IPS DF 19.7 (cell line): ENCODE measurements at regions not wholly inside any gene's neighbourhood (a gene's known extent, or its start where the extent isn't known, plus 50 kb on each side); places are given as distances from the start of the nearest gene placed in this dataset.

Experiments
- DNase-seq: peaks from one replicate; pipeline ENCODE4 v3.0.0-alpha.2; 2013; ENCODE audit warnings: low read depth, low spot score

DNA sequence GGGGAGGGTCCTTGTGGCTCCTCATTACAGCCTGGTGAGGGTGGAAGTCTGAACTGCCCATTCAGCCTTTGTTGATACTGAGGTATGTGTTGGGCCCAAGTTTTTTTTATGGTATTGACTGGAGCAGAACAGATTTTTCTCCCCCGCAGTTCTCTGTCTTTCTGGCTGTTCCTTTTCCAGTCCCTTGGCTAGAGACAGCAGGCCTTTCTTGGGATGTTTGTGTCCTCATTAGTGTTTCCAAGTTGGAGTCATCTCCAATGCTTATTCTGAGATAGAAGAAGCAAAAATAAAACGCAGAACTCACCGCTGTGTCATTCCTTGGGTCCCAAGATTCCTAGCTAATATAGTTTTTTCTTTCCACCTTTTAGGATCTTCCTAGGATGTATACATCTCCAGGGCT, 193.3 kb downstream of the RAMP3 start:
- DNase-seq: no peak

DNA sequence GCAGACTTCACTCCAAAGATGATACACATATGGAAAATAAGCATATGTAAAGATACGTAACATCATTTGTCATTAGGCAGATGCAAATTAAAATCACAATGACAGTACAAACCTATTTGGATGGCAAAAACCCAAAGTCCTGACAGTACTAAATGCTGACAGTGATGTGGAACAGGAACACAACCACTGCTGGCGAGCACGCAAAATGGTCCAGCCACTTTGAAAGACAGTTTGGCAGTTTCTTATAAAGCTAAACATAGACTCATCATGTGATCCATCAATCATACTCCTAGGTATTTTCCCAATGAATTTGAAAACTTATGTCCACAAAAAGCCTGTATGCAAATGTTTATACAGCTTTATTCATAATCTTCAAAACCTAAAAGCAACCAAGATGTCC, 200.7 kb downstream of the RAMP3 start:
- no peak for DNase-seq

DNA sequence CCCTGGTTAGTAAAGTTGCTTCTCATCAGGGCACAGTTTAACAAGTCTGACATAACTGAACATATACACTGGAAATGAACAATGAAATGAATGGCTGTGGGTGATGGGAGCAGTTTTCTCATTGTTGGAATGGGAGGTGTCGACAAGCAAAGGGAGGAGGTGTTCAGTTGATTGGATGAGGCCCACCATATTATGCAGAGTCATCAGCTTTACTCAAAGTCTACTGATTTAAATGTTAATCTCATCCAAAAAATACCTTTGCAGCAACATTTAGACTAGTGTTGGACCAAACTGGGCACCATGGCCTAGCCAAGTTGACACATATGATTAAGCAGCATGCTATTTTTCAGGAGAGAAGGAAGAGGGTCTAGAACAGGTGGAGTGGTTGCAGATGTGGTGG, 201.7 kb downstream of the RAMP3 start:
- DNase-seq: no peak

DNA sequence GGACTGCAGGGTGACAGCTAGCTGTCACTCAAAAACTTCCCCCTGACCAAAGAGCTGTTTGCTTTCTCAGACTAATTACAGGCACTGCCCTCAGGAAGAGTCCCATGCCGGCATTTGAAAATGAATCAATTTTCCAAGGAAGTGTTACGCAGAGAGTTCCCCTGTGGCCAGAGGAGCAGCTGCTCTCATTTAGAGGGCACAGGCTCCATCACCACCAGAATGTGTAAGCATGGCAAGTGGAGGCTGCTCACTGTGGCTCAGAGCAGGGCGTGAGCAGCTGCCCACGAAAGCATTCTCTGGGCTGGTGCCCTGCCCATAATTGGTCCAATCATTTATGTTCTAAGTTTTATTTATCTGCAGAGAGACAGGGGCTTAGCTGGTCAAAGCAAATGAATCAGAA, 202.2 kb downstream of the RAMP3 start:
- no peak for DNase-seq

DNA sequence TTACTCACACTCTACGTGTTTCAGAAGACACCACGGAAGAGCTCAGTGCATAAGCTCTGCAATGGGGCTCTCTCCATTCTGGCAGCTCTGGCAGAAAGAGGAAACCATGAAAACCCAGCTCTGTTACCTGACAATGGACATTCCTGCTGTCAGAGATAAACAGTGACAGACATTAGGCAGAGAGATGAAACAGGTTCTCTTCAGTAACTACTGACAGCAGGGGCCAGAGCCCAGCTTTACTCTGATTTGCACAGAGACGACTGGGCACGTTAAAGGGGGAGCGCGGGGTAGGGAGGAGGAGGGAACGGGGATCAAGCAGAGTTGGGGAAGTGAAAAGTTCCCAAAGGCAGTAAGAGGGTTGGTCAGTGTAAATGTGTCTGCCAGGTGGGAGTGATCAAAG, 206.1 kb downstream of the RAMP3 start:
- no peak for DNase-seq

DNA sequence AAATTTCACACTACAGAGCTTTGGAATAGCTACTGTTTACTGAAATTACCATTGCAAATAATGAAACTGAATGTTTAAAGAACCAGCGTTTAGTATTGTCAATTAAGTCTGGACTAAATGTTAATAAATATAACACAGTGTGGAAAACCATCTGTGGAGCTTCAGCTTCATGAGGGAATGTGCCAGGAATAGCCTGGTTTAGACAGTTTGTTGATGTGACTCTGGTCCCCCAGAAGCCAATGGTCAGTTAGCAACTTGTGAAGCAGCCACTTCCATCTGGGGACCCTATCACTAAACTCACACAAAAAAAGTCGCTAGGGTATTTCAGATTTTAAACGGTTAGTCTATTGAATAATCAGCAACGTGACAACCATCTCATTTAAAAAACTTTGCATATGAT, 207.8 kb downstream of the RAMP3 start:
- no peak for DNase-seq

DNA sequence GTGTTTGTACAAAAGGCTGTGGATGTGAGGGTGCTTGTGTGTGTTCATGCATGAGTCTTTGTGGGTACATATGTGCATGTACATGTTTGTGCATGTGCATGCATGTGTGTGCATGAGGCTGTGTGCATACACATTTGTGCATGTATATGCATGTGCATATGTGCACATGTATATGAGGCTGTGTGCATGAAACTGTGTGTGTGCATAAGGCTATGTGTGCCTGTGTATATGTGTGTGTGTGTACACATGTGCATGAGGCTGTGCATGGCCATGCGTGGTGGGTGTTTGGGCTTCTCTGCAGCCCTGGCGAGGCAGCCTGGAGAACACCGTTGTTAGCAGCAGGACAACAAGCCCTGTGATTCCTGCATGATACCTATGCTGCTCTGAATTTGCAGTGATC, 207.7 kb upstream of the ADCY1 start:
- no peak for DNase-seq

DNA sequence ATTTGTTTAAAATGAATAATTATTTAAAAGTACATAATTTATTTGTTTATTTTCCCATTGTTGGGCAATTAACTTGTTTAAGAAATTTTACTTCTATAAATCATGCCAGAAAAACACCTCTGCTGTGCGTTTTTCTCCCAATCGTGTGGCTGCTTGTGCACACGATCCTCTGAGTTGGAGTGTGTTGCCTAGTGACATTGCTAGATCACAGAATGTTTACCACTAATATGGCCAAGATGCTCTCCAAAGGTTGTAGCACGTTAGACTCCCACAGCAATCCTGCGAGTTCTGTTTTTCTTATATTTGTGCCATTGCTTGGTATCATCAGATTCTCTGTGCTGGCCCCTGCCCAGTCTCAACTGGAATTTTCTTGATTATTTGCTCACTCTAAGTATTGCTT, 207.1 kb upstream of the ADCY1 start:
- no peak for DNase-seq

DNA sequence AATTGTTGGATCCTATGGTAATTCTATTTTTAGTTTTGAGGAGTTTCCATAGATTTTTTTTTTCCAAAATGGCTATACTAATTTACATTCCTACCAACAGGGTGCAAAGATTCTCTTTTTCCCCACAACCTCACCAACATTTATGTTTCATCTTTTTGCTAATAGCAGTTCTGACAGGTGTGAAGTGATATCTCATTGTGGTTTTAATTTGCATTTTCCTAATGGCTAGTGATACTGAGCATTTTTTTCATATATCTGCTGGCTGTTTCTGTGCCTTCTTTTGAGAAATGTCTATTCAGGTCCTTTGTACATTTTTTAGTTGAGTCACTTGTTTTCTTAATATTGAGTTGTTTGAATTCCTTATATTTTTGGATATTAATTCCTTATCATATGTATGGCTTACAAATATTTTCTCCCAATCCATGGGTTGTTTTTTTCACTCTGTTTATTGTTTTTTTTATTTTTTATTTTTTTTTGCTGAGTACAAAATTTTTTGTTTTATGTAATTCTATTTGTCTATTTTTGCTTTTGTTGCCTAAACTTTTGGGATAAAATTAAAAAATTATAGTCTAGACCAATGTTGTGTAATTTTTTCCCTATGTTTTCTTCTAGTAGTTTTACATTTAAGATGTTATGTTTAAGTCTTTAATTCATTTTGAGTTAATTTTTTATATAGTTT, 205.9 kb upstream of the ADCY1 start:
- no peak for DNase-seq

DNA sequence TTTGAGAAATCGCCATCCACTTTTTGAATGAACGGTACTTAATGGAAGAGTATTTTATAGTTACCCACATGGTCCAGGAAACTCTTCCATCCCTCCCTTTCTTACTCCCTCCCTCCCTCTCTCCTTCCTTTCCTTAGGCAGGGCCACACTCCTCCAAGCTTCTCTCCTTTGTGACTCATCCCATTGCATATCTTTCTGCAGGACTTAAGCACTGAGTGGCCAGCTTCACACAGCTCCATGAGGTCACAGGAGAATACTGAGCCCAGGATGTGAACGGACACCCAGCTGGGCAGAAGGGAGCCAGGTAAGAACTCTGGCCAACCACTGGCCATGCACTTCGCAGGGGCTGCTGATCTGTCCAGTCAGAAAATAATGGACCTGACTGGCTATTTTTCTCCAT, 189.7 kb upstream of the ADCY1 start:
- no peak for DNase-seq

DNA sequence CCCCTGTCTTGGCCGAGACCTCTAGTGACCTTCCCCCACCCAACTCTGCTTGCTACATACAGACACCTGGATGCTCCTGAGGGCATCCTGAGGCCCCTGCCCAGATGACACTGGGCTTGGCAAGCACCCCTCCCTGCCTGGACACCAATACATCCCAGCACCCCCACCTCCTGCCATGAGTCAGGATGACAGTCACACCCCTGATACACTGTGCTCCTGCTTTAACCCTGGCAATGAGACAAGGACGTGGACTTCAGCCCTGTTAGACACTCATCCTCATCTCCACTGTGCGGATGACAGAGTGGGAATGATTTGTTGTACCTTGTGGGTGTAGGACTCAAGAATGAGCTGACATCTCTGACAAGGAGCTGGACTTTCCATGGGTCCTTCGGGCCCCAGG, 186.3 kb upstream of the ADCY1 start:
- no peak for DNase-seq

DNA sequence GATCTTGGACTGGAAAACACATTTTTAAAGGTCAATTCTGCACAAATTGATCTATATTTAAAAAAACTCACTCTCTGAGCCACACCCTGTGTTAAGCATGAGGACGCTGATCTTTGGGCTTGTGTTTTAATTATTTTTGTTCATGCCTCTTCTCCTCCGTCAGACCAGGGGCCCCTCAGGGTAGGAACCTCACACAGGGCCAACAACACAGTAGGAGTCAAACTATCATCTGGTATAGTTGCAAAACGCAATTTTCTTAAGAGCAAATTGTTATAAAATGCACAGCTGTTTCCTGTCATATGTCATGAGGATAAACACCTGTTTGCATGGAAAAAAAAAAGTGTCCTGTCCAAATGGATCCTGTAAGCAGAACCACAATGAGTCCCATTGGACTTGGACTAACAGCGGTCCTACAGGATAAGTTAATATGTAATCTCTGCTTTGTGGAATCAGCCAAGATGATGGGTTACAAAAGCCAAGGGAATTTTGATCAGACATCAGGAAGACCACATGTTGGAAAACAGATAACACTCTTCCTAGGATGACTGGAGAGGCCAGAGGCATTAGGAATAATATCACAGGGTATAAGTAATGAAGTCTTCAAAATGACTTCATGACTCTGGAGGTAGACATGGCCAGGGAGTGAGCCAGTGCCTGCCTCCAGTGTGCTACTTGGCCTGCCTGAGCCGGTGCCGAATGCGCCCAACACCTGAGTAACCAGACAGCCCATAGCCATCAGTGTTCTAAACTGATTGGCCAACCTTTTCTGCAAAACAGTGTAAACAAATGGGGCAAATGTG, 184.9 kb upstream of the ADCY1 start:
- DNase-seq: no peak

DNA sequence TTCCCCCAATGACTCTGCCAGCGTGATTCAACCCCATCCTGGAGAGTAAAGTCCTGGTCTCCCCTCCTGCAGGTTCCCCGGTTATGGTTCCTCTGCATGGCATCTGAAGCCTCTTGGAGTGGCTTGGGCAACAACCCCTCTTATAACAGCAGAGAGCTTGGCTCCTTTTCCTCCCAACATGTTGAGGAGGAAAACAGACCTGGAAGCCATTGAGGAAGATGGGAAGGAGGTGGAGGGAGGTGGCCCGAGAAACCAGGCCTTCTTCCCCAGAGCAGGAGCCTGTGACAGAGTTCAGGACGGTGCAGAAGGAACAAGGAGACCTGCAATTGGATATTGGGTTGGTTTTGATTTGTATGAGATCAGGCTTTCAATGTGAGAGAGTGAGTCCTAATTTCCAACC, 184.0 kb upstream of the ADCY1 start:
- no peak for DNase-seq

DNA sequence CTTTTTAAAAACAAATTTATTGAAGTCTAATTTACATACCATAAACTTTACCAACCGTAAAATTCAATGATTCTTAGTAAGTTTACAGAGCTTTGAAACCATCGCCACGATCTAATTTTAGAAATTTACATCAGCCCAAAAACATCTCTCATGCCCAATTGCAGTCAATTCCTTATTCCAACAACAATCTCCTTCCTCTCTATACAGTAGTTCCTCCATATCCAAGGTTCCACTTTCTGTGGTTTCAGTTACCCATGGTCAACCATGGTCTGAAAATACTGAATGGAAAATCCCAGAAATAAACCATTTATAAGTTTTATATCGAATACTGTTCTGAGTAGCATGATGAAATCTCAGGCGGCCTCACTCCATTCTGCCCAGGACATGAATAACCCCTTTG, 183.4 kb upstream of the ADCY1 start:
- no peak for DNase-seq

DNA sequence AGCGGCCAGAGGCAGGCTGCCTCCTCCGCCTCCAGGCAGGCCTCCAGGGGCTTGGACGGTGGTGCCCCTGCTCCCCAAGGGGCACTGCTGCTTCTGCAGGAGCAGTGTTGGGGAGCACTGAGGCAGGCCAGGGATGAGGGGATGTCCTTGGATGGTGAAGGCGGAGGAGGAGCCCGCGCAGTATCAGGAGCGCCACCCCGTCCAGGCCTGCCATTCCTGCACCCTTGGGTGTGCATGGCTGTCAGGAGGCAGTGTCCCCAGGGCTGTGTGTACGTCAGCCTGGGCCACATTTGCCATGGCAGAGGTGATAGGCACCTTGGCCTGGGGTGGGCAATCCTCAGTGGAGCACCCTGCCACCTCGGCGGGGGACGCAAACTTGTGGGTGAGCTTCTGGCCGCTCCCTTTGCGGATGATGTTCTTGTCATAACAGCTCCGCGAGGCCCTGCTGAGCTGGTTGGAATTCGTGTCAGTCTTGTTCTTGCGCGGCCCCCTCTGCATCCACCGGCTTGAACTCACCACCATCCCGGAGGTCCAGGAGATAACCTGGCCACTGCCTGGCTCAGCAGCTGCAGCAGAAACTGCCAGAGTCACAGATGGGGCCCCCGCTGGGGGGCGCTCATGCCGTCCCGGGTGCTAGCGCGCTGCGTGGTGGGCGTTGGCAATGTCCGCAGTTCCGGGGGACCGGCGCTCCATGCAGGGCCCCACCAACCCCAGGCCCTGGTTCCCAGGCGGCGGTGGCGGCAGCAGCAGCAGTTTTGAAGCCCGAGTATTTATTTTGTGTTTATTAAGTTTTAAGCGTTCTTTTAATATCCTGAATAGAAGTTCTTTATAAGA, 182.3 kb upstream of the ADCY1 start:
- DNase-seq: no peak

DNA sequence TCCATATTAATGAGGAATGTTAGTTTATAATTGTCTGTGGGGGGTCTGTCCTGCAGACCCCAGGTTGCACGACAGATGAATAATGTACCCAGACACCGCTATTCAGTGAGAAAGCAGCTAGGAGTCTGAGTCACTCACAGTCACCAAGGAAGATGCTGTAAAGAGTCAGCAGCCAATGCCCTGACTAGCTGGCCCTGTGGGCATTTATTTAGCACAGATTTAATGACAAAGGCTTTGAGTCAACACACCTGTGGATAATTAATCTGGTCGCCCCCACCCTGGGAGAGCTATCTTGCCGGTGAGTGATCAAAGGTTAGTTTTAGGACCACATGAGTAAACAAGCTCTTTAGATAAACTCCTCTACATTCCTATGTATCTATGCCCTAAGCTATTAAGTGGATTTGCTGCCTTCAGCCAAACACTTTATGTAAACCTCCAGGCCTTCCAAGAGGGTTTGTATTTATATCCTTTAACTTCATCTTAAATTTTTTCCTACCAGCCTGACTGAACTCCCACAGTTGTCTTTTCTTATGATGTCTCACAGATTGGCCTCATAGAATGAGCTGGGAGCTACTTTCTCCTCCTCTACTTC, 180.0 kb upstream of the ADCY1 start:
- no peak for DNase-seq

DNA sequence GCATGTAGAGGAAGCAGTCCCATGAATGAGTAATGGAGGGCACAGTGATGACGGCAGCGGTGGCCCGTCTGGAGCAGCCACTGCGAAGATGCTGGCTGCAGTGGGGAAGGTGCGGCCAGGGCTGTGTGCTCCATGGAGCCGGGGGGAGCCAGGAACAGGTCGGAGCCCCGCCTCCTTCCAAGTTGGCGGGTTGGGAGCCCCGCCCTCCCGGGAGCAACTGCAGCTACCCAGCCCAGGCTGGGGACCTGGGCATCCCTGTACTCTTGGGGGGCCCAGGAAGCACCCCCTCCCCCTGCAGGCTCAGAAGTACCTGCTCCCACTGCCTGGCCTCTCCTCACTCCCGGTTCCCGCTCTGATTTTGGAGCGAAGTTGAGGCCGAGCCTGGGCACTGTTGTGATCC, 175.1 kb upstream of the ADCY1 start:
- DNase-seq: no peak

DNA sequence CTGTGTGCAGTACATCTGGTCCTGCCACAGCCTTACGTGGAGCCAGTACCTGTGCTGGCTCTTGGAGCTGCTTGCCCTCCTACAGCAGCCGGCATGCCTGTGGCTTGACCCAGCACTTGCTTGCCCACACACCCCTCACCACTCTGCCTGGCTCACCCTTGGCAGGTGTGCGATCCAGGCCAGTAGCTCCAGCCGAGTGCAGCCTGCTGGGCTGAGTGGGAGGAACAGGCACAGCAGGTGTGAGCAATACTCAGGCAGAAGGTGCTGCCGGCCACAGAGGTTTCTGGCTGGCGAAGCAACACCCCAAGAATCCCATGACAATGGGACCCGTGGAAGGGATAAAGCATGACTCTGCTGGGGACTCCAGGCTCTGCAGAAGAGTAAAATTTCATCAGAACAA, 173.5 kb upstream of the ADCY1 start:
- no peak for DNase-seq

DNA sequence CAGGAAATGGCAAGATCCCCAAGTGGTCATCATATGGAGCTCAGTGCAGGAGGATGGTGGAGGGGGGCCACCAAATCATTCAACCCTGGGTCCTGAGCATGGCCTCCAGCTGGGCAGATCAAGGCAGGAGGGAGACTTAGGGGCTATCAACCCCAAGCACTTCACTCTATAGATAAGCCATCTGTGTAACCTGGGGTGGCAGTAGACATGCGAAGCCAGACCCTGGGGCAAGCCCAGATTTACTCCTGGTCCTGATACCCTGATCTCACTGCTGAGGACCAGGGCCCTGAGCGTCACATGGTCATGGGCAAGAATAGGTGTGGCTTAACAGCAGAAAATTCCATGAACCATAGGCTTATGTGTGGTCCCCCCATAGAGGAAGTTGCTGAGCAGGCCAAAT, 173.0 kb upstream of the ADCY1 start:
- no peak for DNase-seq

DNA sequence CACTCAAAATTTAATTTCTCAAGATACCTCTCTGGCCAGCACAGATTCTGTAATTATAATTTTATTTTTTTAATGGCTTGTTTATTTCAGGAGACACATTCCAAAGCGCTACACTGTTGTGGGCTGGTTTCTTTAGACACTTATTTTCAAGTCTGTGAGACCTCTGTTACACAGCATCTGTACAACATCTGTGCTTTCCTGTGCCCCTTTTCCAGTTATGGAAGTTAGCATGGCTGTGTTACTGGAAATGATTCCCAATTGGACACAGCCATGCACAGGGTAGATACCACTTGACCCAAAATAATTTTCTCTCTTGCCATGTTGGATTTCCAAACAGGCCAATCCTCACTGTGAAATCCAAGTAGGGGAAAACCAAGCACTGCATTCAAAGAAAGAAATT, 172.3 kb upstream of the ADCY1 start:
- DNase-seq: no peak

DNA sequence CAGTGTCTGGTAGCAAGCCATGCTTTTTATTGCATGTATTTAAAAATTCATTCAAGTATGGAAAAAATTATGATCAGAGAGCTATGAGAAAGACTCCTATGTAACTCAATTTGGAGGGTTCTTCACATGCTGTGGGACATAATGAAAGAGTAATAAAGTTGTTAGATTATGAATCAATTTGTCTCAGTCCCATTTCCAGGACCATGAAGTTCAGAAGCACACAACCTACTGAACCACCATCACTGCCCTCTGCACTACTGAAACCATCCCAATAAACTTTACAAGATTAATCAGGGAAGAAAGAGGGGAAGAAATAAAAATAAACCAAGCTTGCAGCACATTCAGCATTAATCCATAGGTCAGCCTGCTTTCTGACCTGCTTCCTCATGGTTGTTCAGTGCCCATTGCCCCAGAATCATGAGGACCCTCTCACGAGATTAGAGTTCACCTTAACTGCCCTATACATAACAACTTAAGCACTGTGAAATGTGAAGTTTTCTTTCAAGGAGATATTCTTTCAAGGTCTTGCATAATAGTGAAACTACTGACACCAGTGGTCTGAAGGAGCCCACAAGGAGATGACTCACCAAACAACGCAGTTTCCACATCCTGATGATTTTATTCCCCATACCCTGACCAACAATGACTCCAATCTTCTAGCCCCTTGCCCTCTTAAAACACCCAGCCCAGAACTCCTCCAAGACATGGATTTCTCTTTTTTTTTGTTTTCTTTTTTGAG, 171.5 kb upstream of the ADCY1 start:
- DNase-seq: no peak

DNA sequence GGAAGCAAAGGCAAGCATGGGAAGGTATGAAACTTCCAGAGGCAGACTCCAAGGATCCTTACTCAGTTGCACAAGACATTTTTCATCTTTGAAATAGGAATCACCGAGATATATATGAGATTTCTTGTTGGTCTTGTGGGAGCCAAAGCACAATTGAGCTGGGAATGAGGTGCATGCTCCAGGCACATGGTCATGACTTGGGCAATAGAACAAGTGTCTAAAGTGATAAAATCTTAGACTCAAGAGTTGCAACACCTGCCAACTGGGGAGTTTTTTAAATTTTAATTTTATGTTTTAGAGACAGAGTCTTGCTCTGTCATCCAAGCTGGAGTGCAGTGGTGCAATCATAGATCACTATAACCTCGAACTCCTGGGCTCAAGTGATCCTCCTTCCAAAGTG, 169.5 kb upstream of the ADCY1 start:
- DNase-seq: no peak
